ENCODE measurements at regions not wholly inside any gene's neighbourhood (a gene's known extent, or its start where the extent isn't known, plus 50 kb on each side); places are given as distances from the start of the nearest gene placed in this dataset.
"Not testable (repeated sequence)": the region's sequence is repeated elsewhere in the genome, so short reads cannot be mapped to it uniquely, and the experiment has no call there.

DNA sequence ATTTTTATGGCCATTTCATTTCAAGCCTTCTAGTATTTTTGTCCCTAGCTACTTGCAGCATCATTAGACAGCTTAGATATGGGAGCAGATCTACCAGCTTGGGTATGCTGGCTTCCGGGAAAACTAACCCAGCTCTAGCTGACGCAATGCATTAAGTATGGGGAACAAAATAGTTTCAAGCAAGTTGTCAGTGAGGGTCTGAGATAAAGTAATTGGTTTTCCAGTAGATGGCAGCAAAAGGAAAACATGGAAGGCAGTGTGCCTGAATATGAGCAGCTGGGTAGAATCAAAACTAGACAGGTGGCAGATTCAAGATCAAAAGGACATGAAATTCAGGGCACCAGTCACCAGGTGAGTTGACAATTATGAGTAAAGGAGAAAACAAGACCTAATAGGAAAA is 340.9 kb upstream of the CTSO start:
- peak; percentile 38 for DNase-seq

DNA sequence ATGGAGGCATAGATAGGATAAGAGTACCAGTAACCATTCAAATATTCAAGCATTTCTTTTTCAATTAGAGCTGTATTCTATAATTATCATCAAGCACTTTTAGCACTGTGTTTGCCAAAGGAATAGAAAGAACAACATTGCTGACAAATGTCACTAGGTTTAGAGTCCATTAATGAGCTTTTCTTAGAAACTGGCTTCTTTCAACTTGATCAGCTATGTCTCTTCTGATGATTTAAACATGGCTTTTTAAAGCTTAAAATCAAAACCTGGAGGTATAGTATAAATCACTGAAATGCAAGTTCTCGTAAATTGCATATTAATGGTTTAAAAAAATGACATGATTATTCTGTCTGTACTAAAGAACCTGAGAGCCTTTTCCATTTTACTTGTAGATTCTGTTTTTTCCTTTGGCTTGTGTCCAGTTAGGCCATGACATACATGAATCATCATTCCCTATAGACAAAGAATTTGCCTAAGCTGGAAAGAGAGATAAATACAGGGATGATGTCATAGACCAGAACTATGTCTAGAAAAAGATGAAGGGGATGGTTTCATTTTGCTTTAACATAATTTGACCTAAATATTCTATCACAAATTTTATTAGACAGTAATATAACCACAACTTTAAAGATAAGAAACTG is 340.1 kb upstream of the CTSO start:
- no peak for DNase-seq

DNA sequence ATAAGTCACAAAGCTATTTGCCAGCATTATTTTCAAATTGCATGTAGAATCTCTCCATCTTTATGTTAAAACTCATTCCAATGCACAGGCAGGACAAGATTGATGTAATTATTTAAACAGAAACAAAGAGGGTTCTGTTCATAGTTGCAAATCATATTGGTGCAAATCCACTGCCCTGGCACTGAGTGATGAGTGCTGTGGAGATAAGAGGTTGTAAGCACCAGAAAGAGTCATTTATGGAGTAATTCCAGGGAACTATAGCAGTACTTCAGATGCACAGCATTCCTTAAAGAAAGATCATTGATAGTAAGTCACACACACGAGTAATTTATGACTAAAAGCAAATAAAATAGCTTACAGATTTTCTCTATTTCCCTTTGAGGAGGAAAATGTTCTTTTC is 337.7 kb upstream of the CTSO start:
- DNase-seq = no peak

DNA sequence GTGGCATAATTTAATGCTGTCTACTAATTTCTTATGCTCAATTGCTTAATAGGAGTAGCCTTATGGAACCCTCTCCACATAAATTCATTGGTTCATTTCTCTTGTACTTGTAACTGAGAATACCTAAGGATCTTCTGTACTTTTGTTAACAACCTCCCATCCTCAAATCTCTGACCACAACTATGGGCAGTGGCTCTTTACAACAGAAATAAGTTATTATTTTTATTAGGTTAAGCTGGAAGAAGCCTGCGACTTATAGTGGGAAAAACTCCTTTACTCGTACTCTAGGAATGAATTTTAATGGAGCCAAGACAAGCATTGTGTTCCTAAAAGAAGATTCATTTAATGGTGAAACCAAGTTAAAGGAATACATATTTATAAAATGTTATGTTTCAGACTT is 337.1 kb upstream of the CTSO start:
- DNase-seq = no peak

DNA sequence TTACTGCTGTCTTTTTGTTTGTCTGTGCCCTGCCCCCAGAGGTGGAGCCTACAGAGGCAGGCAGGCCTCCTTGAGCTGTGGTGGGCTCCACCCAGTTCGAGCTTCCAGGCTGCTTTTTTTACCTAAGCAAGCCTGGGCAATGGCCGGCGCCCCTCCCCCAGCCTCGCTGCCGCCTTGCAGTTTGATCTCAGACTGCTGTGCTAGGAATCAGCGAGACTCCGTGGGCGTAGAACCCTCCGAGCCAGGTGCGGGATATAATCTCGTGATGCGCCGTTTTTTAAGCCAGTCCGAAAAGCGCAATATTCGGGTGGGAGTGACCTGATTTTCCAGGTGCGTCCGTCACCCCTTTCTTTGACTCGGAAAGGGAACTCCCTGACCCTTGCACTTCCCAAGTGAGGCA is 336.4 kb upstream of the CTSO start:
- DNase-seq = not testable (repeated sequence)

DNA sequence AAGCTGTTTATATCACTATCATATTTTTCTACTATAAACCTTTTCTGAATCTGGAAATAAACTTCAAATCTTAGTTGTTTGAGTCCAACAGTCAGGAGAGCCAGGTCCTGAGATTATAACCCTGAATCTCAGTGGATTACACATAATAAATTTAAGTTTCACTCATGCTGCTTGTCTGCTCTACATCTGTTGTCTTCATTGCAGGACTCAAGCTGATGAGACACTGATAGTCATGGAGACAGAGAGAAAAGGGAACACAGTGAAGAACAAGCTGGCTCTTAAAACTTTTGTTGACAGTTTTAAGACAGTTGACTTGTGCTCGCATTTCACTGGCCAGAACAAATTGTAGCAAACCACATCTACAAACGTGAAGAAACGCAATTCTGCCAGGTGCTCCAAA is 327.0 kb upstream of the CTSO start:
- no peak for DNase-seq

DNA sequence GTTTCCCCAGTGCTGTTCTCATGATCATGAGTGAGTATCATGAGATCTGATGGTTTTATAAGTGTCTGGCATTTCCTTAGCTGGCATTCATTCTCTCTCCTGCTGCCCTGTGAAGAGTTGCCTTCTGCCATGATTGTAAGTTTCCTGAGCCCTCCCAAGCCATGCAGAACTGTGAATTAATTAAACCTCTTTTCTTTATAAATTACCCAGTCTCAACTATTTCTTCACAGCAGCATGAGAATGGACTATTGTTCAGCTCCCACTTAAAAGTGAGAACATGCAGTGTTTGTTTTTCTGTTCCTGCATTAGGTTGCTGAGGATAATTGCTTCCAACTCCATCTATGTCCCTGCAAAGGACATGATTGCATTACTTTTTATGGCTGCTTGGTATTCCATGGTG is 311.7 kb upstream of the CTSO start:
- no peak for DNase-seq

DNA sequence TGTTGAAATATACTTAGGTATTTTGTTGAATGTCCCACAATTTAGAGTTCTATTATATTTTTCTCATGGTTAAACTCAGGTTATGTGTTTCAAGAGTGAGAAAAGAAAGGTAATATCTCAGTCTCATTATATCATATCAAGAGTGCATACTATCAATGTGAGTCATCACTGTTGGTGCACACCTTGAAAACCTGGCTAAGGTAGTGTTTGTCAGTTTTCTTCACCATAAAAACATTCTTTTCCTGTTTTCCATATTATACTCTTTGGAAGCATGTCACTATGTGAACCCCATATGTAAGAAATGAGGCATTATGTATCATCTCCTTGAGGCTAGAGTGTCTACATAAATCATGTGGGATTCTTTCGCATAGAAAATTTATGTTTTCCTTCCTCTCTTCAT is 307.6 kb upstream of the CTSO start:
- no peak for DNase-seq

DNA sequence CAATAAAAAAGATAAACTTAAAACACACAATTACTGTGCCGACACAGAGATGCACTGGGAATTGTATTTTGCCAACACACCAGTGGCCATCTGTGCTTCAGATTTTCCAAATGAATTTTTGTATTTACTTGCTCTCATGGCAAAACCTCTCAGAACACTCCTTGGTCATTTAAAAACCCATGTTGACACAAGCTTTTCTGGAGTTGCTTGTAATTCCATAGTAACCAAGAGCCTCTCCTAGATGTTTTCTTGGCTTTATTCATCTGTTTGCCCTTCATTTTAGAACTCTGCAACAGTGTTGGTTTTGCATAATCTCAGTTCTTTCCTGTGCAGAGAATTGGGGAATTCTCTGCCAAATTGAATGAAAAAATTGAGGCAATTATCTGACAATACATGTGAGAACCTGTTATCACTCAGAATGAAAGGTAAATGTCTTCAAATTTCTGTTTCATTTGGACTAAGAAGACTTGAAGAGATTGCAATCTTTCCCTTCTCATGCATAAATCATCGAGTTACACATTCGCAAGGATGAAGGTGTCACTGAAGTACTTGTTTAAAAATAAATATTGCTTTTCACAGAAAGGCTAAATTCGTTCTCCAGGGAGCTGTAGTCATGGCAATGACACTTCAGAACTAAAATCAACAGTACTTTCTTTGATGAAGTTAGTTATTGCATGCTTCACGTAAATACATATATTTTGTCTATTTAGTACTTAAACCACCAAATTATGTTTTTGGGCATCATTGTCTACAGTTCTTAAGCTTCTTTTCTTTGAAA is 301.8 kb upstream of the CTSO start:
- DNase-seq = no peak

DNA sequence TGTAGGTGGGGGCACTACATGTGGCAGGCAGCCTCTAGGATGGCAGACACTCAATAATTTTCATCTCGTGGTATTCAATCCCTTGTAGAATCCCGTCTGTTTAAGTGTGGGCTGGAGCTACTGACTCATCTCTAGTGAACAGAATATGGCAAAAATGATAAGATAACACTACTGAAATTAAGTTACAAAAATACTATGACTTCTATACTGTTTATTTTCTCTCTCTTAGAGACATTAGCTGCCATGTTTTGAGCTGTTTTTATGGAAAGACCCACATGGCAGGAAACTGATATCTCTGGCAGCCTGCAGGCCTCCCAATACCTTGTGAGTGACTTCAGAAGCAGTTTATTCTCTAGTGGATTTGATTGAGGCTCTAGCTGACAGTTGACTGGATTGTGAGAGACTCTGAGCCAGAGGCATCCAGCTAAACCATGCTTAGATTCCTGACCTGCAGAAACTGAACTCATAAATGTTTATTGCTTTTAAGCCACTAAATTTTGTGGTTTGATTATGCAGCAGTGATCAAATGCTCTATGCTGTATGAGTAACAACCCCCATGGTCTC is 298.8 kb upstream of the CTSO start:
- DNase-seq = no peak

DNA sequence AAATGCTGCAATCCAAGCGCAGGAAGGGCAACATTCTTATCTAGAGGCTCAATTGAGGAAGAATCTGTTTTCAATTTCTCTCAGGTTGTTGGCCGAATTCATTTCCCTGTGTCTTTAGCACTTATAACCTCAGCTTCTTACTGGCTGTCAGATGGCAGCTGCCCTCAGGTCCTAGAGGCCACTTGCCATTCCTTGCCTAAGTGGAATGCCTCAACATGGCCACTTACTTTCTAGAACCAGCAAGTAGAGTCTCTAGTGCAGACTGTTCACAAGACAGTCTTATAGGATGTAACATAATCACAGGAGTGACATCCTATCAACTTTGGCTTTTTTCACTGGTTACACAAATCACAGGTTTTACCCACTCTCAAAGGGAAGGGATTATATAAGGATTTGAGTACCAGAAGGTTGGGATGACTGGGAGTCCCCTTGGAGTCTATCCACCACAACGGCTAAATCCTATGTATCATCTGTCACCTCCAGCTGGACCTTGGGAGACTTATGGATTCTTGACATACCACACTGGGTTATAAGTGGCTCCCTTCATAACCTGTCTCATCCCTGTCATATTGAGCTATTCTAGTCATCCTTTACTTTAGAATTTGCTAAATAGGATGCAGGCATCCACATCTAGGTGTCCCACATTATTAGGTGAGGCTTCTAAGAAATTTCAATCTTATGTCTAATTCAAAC is 297.9 kb upstream of the CTSO start:
- DNase-seq = no peak

DNA sequence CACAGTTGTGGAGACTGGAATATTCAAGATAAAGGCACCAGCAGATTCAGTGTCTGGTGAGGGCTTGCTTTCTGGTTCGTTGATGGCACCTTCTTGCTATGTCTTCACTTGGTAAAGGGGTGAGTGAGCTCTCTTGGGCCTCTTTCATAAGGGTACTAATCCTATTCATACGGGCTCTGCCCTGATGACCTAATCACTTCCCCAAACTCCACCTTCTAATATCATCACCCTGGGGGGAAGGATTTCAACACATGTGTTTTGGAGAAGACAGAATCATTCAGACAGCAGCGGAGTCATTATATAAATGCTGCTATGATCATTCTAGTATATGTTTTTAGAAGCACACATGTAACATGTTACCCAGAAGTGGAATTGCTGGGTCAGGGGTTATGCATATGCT is 295.3 kb upstream of the CTSO start:
- DNase-seq = no peak

DNA sequence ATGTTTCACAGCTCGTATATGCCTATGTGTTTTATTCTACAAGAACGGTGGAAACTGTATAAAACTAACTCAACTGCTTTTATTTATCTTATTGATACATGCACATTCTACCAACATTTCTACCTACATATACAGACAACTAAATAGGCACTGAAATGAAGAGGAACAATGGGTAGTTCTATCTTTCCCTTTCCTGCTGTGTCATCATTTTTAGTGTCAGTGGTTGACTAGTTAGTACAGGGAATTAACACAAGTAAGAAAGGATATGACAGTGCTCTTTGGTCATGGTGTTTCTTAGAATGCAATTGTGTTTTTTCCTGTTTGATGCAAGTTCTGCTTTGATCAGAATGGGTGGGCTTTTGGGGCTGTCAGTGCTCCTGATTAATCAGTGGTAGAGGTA is 293.8 kb upstream of the CTSO start:
- DNase-seq = no peak

DNA sequence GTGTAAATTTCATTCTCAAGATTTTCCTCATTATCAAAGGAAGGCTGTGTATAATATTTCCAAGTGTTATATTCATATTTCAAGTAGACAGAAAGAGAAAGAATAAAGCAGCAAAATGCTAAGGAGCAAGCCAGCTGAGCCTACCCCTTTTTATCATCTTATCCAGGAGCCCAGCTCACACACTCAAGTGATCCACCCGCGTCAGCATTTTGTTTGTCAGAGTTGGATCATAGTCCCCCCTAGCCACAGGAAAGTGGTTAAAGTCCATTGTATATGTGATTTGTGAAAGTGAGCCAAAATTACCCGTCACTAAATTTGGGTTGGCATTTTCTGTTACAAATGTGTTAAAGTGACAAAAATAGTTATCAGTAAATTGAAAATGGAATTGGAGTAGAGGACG is 289.3 kb upstream of the CTSO start:
- DNase-seq = no peak

DNA sequence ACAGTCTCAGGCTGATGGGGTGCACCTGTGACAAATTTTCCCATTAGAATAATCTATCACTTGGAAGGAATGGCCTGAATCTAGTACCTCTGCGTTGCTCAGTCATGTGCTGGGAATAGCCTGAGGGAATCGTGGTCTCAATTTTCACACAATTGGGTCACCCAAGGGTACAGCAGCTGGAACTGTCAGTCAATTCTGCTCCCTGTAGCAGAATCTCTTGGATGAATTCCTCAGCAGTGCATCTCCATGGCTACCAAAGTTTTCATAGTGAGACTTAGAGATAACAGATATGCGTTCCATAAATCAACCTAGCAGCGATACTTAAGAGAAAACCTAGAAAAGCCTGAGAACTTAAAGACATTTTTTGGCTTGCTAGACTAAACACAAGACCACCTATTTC is 288.7 kb upstream of the CTSO start:
- DNase-seq = no peak

DNA sequence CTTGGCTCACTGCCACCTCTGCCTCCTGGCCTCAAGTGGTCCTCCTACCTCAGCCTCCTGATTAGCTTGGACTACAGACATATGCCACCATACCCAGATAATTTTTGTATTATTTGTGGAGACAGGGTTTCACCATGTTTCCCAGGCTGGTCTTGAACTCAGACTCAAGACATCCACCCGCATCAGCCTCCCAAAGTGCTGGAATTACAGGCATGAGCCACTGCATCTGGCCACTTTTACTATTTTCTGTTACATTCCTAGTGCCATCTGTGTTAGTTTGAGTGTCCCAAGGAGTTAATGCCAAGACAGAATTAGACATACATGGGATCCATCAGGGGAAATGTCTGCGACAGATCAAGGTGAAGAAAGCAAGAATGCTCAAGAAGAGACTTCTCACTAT is 288.2 kb upstream of the CTSO start:
- DNase-seq = no peak

DNA sequence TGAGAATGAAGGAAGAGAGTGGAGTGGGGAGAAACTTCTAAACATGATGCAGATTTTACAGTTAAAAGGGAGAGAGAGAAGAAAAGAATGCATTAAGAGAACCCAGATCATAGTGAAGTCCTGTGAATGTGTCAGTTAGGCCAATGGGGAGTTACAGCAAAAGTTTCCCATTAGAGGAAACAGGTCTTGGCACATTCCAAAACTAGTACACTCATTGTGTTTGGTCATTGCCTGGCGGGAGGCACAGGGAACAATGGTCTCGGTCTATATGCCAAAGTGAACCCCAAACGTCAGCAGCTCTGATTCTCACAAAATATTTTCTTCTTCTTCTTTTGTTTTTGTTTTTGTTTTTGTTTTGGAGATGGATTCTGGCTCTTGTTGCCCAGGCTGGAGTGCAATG is 284.5 kb upstream of the CTSO start:
- no peak for DNase-seq

DNA sequence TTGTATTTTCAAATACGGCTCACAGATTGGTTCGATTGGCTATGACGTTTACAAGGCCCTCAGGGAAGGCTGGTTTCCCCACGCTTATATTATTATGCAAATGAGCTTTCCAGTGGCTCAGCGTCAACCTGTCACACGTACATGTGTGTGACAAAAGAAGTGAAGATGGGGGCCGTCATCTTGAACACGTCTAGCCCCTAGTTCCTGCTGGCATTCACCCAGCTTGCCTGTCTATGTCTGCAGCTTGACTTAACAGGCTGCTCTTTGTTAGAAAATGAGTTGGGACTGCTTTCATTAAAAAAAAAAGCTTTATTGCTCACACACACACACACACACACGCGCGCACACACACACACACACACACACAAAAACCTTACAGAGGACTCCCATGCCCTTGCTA is 283.6 kb upstream of the CTSO start:
- no peak for DNase-seq

DNA sequence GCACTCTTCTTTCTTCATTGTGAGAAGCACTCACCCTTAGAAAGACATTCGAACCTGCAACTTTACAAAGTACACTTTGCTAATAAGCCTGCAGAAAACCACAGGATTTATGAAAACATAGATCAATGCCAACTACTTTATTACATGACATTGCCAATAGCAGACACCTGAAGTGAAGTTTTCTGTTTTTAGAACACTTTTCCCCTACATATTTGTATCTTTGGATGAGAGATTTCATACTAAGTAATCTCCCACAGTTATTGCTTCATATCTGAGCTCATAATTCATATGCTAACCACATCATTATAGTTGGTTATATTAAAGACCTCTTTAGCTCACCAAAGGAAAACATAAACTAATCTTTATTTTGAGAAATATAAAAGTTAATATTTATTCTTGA is 276.5 kb upstream of the CTSO start:
- no peak for DNase-seq

DNA sequence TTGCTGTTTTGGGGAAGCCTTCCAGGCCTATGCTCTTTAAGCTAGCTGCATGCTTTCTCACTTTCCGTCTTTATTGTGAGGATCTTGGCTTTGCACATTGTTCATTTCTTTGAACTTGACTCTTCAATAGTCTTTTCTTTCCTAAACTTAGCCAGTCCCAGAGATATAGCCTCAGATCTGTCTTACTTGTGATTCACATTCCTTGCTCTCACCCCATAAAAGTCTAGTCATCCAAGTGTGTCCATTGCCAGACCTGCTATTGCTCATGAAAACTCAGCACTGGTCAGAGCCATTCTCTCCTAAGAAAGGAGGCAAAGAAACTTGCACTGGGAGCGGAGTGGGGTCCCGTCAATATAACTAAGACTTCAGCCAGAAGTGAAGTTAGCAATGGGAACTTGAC is 275.0 kb upstream of the CTSO start:
- no peak for DNase-seq

DNA sequence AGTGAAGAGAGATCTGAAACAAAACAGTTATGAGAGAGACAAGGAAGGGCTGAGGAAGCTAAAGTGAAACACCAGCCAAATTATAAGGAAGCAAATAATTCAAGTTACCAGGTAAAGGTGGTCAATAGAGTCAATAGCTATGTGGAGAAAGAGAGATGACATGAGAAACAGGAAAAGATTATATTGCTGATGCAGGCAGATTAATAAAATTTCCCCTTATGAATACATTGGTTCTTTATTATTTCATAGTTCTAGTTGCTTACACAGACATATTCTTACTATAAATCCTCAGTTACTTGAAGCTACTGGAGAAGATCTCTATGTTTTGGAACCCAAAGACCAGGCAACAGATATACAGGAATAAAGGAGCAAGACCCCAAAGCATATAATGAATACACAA is 273.7 kb upstream of the CTSO start:
- no peak for DNase-seq

DNA sequence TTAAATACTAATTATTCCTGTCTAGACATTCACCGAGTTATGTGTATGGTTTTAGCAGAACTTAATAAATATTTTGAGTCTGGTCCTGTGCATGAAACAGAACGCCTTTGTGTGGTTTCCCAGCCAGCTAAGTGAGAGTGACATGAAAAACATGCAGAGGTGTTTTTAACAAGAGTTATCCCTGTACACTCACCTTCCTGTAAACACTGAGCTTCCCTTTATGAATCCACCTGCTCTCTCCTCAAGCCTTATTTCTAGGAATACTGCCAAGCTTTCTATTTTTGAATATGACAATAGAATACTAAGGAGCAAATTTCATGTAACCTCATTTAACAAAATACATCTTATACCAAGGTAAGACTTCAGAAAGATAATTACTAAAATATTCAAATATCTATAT is 270.3 kb upstream of the CTSO start:
- DNase-seq = no peak

DNA sequence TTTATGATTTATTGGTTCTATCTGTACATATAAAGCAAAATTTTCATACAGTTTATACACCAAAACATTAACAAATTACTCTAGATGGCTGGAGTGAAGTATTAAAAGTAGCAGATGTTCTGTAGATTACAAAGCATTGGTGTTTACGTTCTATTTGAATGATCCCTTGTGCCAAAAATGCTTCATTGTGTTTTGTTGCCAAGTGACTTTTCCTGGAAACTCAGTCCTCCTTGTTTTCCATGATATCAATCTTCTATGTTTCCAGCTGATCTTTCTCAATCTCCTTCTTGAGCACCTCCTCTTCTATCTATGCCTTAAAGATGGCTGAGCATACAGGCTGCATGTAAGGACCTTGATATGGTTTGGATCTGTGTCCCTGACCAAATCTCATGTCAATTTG is 263.6 kb upstream of the CTSO start:
- no peak for DNase-seq

DNA sequence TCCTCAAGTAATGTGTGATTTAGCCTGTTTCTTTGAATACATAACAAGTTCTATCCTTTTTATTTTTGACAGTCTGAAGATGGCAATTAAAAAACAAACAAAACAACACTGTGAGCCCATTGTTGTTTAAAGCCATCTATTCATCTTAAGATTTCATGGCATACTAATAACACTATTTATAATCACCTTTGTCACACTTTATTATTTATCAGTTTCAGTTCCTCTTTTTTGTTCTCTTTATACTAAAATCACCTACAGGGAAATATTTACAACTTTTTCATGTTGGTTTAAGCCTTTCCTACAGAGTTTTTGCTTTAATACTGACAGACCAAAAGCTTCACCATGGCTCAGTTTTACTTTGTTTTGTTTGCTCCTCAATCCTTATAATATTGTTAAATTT is 247.4 kb upstream of the CTSO start:
- no peak for DNase-seq

Measured in NCI-H2081 treated with DMSO at 0.1 percent for 48 hours (cell line).